Neural progenitor cell (in vitro differentiated cells): ENCODE measurements at regions not wholly inside any gene's neighbourhood (a gene's known extent, or its start where the extent isn't known, plus 50 kb on each side); places are given as distances from the start of the nearest gene placed in this dataset.
A peak's percentile ranks its signal among the peaks of the same experiment; 100 is the strongest.
"Not testable (repeated sequence)": the region's sequence is repeated elsewhere in the genome, so short reads cannot be mapped to it uniquely, and the experiment has no call there.

Experiments used
- DNase-seq: peaks from one replicate; pipeline ENCODE4 v3.0.0-alpha.2; 2016; ENCODE audit warnings: low spot score
- H2AFZ ChIP-seq: fragments of 200-600 bp; sonication (generic); replicated peaks from 2 replicates; pipeline ENCODE4 v1.6.1; 2016; ENCODE audit warnings: antibody characterized with exemption
- H3F3A ChIP-seq: fragments of 200-600 bp; sonication (generic); 2 replicates; pipeline ENCODE4 v1.6.1; 2016; ENCODE audit warnings: antibody characterized with exemption, low read depth
- H3K27ac ChIP-seq: fragments of 200-600 bp; sonication (generic); 2 replicates; pipeline ENCODE4 v1.5.1; 2016; ENCODE audit warnings: mild to moderate bottlenecking
- H3K27me3 ChIP-seq: fragments of 200-600 bp; sonication (generic); 2 replicates; pipeline ENCODE4 v1.6.1; 2016; ENCODE audit warnings: mild to moderate bottlenecking, moderate library complexity
- H3K36me3 ChIP-seq: fragments of 200-600 bp; sonication (generic); 2 replicates; pipeline ENCODE4 v1.5.1; 2016
- H3K4me1 ChIP-seq: fragments of 200-600 bp; sonication (generic); 2 replicates; pipeline ENCODE4 v1.6.1; 2016; ENCODE audit warnings: mixed run types
- H3K4me2 ChIP-seq: fragments of 200-600 bp; sonication (generic); 2 replicates; pipeline ENCODE4 v1.6.1; 2016
- H3K4me3 ChIP-seq: fragments of 200-600 bp; sonication (generic); 2 replicates; pipeline ENCODE4 v1.5.1; 2016
- H3K79me2 ChIP-seq: fragments of 200-600 bp; sonication (generic); 2 replicates; pipeline ENCODE4 v1.6.1; 2016; ENCODE audit warnings: low read depth
- H3K9ac ChIP-seq: fragments of 200-600 bp; sonication (generic); 2 replicates; pipeline ENCODE4 v1.6.1; 2016
- H3K9me3 ChIP-seq: fragments of 200-600 bp; sonication (generic); 2 replicates; pipeline ENCODE4 v1.5.1; 2016; ENCODE audit warnings: low read depth
- H4K20me1 ChIP-seq: fragments of 200-600 bp; sonication (generic); 2 replicates; pipeline ENCODE4 v1.6.1; 2016; ENCODE audit warnings: low read depth
- H3K27ac Mint-ChIP-seq: 3 replicates; pipeline ENCODE4 v1.8.0; 2021; ENCODE audit warnings: mixed read lengths
- H3K27me3 Mint-ChIP-seq: 2 replicates; pipeline ENCODE4 v1.8.0; 2022; ENCODE audit warnings: low read depth, mild to moderate bottlenecking, inconsistent platforms, moderate library complexity, mixed read lengths; ENCODE audit not compliant: insufficient read depth
- H3K36me3 Mint-ChIP-seq: 3 replicates; pipeline ENCODE4 v1.8.0; 2021; ENCODE audit warnings: mixed read lengths
- H3K4me1 Mint-ChIP-seq: 3 replicates; pipeline ENCODE4 v1.8.0; 2021; ENCODE audit warnings: mixed read lengths
- H3K4me3 Mint-ChIP-seq: 3 replicates; pipeline ENCODE4 v1.8.0; 2021; ENCODE audit warnings: mild to moderate bottlenecking, moderate library complexity, mixed read lengths
- H3K9me3 Mint-ChIP-seq: 3 replicates; pipeline ENCODE4 v1.8.0; 2020; ENCODE audit warnings: mixed read lengths
- CTCF ChIP-seq: fragments of 200-600 bp; sonication (generic); IDR thresholded peaks from 2 replicates; pipeline ENCODE4 v1.5.1; 2017; ENCODE audit warnings: antibody characterized with exemption, mild to moderate bottlenecking
- EZH2 ChIP-seq: fragments of 200-600 bp; sonication (generic); IDR thresholded peaks from 2 replicates; pipeline ENCODE4 v1.6.1; 2017; ENCODE audit warnings: antibody characterized with exemption, mild to moderate bottlenecking, moderate library complexity
- EZH2phosphoT487 ChIP-seq: fragments of 200-600 bp; sonication (generic); IDR thresholded peaks from 2 replicates; pipeline ENCODE4 v1.6.1; 2017; ENCODE audit warnings: antibody characterized with exemption

GRCh38 chr2:146376511-146377064 is 1468.2 kb upstream of the ACVR2A start:
- H3K9me3 ChIP-seq: no peaks in the 10 kb centered on the region
- H3K79me2 ChIP-seq: no peaks in the 10 kb centered on the region
- TF ChIP-seq EZH2phosphoT487 (no peak), EZH2 (no peak), CTCF (no peak)
- Mint-ChIP-seq H3K27me3 (no peaks in the 10 kb centered on the region), H3K27ac (no peak overlapping the region), H3K4me3 (no peak overlapping the region), H3K36me3 (no peaks in the 10 kb centered on the region), H3K9me3 (no peaks in the 10 kb centered on the region), H3K4me1 (no peaks in the 10 kb centered on the region)
- H3K36me3 ChIP-seq: no peaks in the 10 kb centered on the region
- H3K27me3 ChIP-seq: no peaks in the 10 kb centered on the region
- H3K4me3 ChIP-seq: no peak overlapping the region
- no peak overlapping the region for H3K27ac ChIP-seq
- no peak for DNase-seq
- no peak overlapping the region for H3K4me2 ChIP-seq
- no peak overlapping the region for H2AFZ ChIP-seq
- H4K20me1 ChIP-seq: no peaks in the 10 kb centered on the region
- no peaks in the 10 kb centered on the region for H3F3A ChIP-seq
- H3K9ac ChIP-seq: no peak overlapping the region
- H3K4me1 ChIP-seq: no peaks in the 10 kb centered on the region

GRCh38 chr2:146374505-146374904 is 1470.3 kb upstream of the ACVR2A start:
- H3K4me3 ChIP-seq: no peak overlapping the region
- no peak overlapping the region for H3K4me2 ChIP-seq
- no peak overlapping the region for H3K27ac Mint-ChIP-seq
- no peak overlapping the region for H3K27ac ChIP-seq
- no peaks in the 10 kb centered on the region for H3K4me1 ChIP-seq
- no peaks in the 10 kb centered on the region for H3K27me3 Mint-ChIP-seq
- H4K20me1 ChIP-seq: no peaks in the 10 kb centered on the region
- no peaks in the 10 kb centered on the region for H3K79me2 ChIP-seq
- peaks cover 2% of the 10 kb centered on the region for H3K9me3 Mint-ChIP-seq
- no peaks in the 10 kb centered on the region for H3K27me3 ChIP-seq
- no peak for TF ChIP-seq CTCF
- H3K36me3 Mint-ChIP-seq: no peaks in the 10 kb centered on the region
- no peaks in the 10 kb centered on the region for H3K4me1 Mint-ChIP-seq
- H3K4me3 Mint-ChIP-seq: no peak overlapping the region
- no peaks in the 10 kb centered on the region for H3K36me3 ChIP-seq
- no peak overlapping the region for H3K9ac ChIP-seq
- no peak overlapping the region for H2AFZ ChIP-seq
- DNase-seq: no peak
- H3F3A ChIP-seq: no peaks in the 10 kb centered on the region
- H3K9me3 ChIP-seq: no peaks in the 10 kb centered on the region

- not testable (repeated sequence) for DNase-seq, H3K27me3 Mint-ChIP-seq, H2AFZ ChIP-seq, H3K36me3 ChIP-seq, H3K9me3 ChIP-seq, H3K27ac ChIP-seq, H3K4me3 ChIP-seq, H3K4me1 Mint-ChIP-seq, H3K79me2 ChIP-seq, H3K4me3 Mint-ChIP-seq, H3K36me3 Mint-ChIP-seq, H3K4me1 ChIP-seq, H3K4me2 ChIP-seq, H4K20me1 ChIP-seq, H3K27me3 ChIP-seq, H3K9me3 Mint-ChIP-seq, H3K9ac ChIP-seq, H3F3A ChIP-seq, H3K27ac Mint-ChIP-seq
Observed at GRCh38 chr2:146371364-146371763, 1473.5 kb upstream of the ACVR2A start.

DNA sequence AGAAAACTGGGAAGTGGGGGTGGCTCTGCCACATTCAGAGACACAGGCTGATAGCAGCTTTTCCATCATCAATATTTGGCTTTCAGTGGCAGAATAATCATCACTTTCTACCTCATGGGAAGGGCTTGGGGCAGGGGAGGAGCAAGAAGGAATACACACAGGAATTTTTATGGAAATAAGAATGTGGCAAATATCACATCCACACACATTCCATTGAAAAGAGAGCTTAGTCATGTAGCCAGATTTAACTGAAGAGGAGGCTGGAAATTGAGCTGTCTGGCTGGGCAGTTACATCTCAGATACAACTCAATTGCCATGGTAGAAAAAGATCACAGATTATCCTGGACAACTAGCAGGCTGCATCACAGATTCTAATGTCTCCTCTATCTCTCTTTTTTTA is 1474.0 kb upstream of the ACVR2A start:
- H3F3A ChIP-seq: no peaks in the 10 kb centered on the region
- Mint-ChIP-seq H3K4me3 (no peak overlapping the region), H3K36me3 (no peaks in the 10 kb centered on the region), H3K4me1 (no peaks in the 10 kb centered on the region), H3K27me3 (no peaks in the 10 kb centered on the region), H3K27ac (no peak overlapping the region), H3K9me3 (peaks cover 2% of the 10 kb centered on the region)
- DNase-seq: no peak
- peak overlapping the region; percentile 54 for H2AFZ ChIP-seq
- H3K27me3 ChIP-seq: no peaks in the 10 kb centered on the region
- no peak overlapping the region for H3K4me2 ChIP-seq
- TF ChIP-seq EZH2phosphoT487 (no peak), CTCF (no peak), EZH2 (no peak)
- no peaks in the 10 kb centered on the region for H3K79me2 ChIP-seq
- no peaks in the 10 kb centered on the region for H3K9me3 ChIP-seq
- no peaks in the 10 kb centered on the region for H4K20me1 ChIP-seq
- H3K27ac ChIP-seq: no peak overlapping the region
- H3K9ac ChIP-seq: no peak overlapping the region
- no peaks in the 10 kb centered on the region for H3K4me1 ChIP-seq
- H3K4me3 ChIP-seq: no peak overlapping the region
- H3K36me3 ChIP-seq: no peaks in the 10 kb centered on the region
